GM12891 (cell line): ENCODE measurements at regions not wholly inside any gene's neighbourhood (a gene's known extent, or its start where the extent isn't known, plus 50 kb on each side); places are given as distances from the start of the nearest gene placed in this dataset.

Source experiments
- DNase-seq: peaks from one replicate; pipeline ENCODE4 v3.0.0; 2011; ENCODE audit warnings: low spot score; ENCODE audit not compliant: insufficient read length
- FAIRE-seq: peaks from 2 replicates; lab custom pipeline; 2011; peaks lifted over from hg19 to GRCh38; lab: Jason Lieb, UNC
- PAX5 ChIP-seq: IDR thresholded peaks from 2 replicates; pipeline ENCODE4 v1.6.1; 2011; ENCODE audit warnings: low read length, moderate library complexity, mild to moderate bottlenecking; ENCODE audit not compliant: insufficient read depth, severe bottlenecking
- POLR2A ChIP-seq: IDR thresholded peaks from 2 replicates; pipeline ENCODE4 v1.6.1; 2011; ENCODE audit warnings: low read depth, low read length, control low read depth
- POLR2AphosphoS5 ChIP-seq: IDR thresholded peaks from 2 replicates; pipeline ENCODE4 v1.6.1; 2011; ENCODE audit warnings: low read depth, low read length, control low read depth
- POU2F2 ChIP-seq: IDR thresholded peaks from 2 replicates; pipeline ENCODE4 v1.6.1; 2011; ENCODE audit warnings: low read depth, mild to moderate bottlenecking, control low read depth, low read length, moderate library complexity
- SPI1 ChIP-seq: IDR thresholded peaks from 2 replicates; pipeline ENCODE4 v1.6.1; 2011; ENCODE audit warnings: low read depth, low read length, control low read depth
- TAF1 ChIP-seq: IDR thresholded peaks from 2 replicates; pipeline ENCODE4 v1.6.1; 2011; ENCODE audit warnings: low read depth, low read length, control low read depth

DNA sequence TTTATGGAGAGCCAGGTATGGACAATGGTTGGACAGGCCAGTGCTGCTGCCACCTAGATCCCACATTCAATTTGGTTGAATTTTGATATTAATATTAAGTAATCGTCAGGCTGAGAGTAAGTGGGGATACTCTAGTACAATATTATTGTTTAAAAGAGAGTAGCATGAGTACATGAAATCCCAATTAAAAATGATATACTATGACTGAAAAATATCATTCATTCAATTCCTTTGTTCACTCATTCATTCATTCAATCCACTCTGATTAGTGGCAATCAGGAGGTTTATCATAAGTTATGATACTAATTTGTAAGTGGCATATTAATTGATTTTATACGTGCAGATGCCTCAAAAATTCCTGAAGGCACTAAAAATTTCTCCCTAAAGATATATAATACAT, 224.2 kb downstream of the DMRT2 start:
- no peak for DNase-seq
- FAIRE-seq: no peak
- TF ChIP-seq POU2F2 (no peak), POLR2AphosphoS5 (no peak), SPI1 (no peak), TAF1 (no peak), PAX5 (no peak), POLR2A (no peak)

DNA sequence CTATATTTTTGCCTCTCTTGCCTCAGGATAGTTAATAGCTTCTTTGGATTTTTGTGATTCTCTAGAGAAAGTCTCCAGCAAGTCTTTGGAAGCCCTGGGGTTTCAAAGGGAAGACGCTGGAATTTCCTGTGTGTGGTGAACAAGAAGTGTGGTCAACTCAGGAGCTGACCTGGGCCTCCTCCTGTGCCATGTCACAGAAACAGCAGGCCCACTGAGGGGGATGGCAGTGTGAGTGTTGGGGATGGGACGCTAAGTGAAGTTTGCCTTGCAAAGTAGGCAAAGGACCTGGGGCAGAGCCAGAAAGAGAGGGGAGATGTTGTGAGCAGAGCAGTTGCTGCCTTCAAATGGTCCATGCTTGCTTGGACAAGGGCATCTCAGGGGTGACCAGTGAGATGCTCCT, 226.3 kb downstream of the DMRT2 start:
- no peak for FAIRE-seq
- no peak for DNase-seq
- TF ChIP-seq POLR2AphosphoS5 (no peak), TAF1 (no peak), POLR2A (no peak), POU2F2 (no peak)

DNA sequence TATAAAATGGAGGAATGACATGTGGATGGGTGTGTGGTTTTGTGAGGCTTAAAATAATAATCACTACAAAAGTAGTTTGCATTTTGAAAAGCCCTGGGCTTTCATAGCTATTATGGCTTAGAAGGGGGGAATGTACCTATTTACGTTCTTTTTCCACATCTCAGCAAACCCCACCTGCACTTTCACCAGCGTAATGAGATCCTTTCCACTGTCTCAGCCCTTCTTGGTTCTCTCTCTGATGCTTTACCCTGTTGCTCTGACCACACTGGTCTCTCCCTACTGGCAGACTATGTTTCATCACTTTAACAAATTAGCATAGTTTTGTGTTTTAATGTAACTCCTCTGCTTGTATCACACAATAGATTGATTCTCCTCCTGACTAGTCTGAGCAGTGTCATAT, 234.6 kb downstream of the DMRT2 start:
- FAIRE-seq (no peak), DNase-seq (no peak)
- no peak for TF ChIP-seq POLR2A
- TF ChIP-seq POLR2AphosphoS5: no peak
- TF ChIP-seq PAX5: no peak
- TF ChIP-seq SPI1: no peak
- no peak for TF ChIP-seq POU2F2
- no peak for TF ChIP-seq TAF1

GRCh38 chr9:1285526-1285925, 235.4 kb downstream of the DMRT2 start:
- TF ChIP-seq SPI1 (no peak), POLR2A (no peak), TAF1 (no peak), POU2F2 (no peak), POLR2AphosphoS5 (no peak), PAX5 (no peak)
- DNase-seq (no peak), FAIRE-seq (no peak)

GRCh38 chr9:1292384-1292783, 242.2 kb downstream of the DMRT2 start:
- DNase-seq: no peak
- no peak for TF ChIP-seq POLR2A
- no peak for TF ChIP-seq SPI1
- no peak for TF ChIP-seq TAF1
- no peak for TF ChIP-seq POLR2AphosphoS5
- TF ChIP-seq POU2F2: no peak
- TF ChIP-seq PAX5: no peak
- FAIRE-seq: no peak

DNA sequence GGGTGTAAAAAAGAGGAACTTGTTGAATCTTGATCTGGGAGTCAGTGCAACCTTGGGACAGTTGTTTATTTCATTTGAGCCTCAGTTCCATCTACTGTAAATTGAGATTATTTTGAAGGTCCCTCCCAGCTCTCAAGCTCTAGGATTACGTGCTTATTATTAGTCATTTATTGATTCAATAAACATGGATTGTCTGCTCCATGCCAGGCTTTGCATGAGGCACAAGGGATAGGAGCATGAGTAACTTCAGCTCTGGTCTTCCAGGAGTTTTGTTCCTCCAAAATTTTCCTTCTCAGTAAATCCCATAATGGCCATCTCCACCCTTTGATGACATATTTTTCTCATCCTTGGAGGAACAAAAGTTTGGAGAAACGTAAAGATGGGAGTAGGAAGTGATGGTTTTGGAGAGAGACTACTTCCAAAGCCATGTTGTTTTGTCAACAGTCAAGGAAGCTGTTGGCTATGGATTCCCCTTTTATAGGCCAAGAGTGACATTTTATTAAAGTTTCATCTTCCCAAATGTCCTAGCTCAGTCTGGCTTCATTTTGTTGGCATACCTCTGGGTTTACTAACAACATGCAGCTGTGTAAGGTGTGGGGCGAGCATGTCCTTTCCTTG, 244.6 kb downstream of the DMRT2 start:
- no peak for TF ChIP-seq POLR2AphosphoS5
- TF ChIP-seq SPI1: peak; percentile 22; the same call in 1 of the 2 replicates
- no peak for TF ChIP-seq TAF1
- TF ChIP-seq POLR2A: no peak
- TF ChIP-seq POU2F2: no peak
- no peak for TF ChIP-seq PAX5
- DNase-seq (no peak), FAIRE-seq (no peak)

GRCh38 chr9:1296331-1296730, 246.2 kb downstream of the DMRT2 start:
- FAIRE-seq (no peak), DNase-seq (no peak)
- TF ChIP-seq PAX5 (no peak), POLR2A (no peak)

- no peak for TF ChIP-seq POLR2A
- DNase-seq: no peak
- FAIRE-seq: no peak
Observed at GRCh38 chr9:1298046-1298445, 247.9 kb downstream of the DMRT2 start.

GRCh38 chr9:1300941-1301340, 250.8 kb downstream of the DMRT2 start:
- TF ChIP-seq POLR2AphosphoS5: no peak
- TF ChIP-seq POU2F2: no peak
- TF ChIP-seq TAF1: no peak
- no peak for TF ChIP-seq SPI1
- no peak for TF ChIP-seq POLR2A
- TF ChIP-seq PAX5: no peak
- FAIRE-seq (no peak), DNase-seq (no peak)

DNA sequence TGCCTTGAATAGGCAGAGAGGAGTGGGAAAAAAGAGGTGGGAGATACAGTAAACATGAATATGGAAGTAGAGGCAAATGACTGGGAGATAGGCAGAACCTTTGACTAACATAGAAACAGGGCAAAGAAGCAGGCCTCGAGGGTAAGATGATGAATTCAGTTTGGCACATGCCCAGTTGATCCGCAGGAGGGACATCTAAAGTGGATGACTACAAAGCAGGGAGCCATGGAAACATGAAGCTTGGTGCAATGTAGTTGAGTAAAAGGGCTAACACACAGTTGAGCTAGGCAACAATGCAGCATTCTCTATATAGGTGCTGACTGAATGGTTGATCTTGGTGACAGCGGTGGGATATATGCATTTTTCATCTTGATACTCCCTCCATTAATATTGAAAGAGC, 253.8 kb downstream of the DMRT2 start:
- FAIRE-seq (no peak), DNase-seq (no peak)
- no peak for TF ChIP-seq POLR2AphosphoS5
- no peak for TF ChIP-seq POU2F2
- no peak for TF ChIP-seq TAF1
- TF ChIP-seq POLR2A: no peak
- TF ChIP-seq SPI1: no peak
- no peak for TF ChIP-seq PAX5

DNA sequence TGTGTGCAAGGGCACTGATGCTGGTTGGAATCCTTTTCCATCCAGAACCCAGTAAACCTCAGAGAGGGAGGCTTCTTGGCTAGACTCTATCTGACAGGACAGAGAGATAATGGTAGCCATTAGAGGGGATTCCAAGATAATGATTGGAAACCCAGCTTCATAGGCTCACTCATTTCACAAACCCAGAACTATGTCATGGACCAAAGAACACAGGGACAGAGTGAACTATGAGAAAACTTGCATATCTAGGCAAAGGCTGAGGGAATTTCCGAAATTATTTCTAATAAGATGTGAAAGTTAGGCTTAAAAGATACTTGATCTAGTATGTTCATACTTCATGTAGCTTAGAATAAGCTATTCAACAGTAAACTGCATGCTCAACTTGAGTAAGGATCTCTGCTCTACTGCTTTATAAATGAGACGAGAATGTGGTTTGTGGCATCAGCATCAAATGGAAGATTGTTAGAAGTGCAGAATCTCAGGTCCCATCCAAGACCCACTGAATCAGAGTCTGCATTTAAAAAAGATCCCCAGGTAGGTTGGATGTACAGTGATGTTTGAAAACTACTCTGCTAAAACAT, 261.4 kb downstream of the DMRT2 start:
- TF ChIP-seq POU2F2 (no peak), SPI1 (no peak), POLR2AphosphoS5 (no peak), TAF1 (no peak), PAX5 (no peak), POLR2A (no peak)
- FAIRE-seq: no peak
- DNase-seq: no peak
